GM19238 (cell line): ENCODE measurements at regions not wholly inside any gene's neighbourhood (a gene's known extent, or its start where the extent isn't known, plus 50 kb on each side); places are given as distances from the start of the nearest gene placed in this dataset.

Source experiments
- DNase-seq: peaks from one replicate; pipeline ENCODE4 v3.0.0; 2011; ENCODE audit warnings: low spot score; ENCODE audit not compliant: insufficient read length

GRCh38 chr13:76020421-76020955 lies 384.4 kb downstream of the LMO7 start:
- no peak for DNase-seq

GRCh38 chr13:76019421-76020044 lies 383.4 kb downstream of the LMO7 start:
- no peak for DNase-seq

GRCh38 chr13:76017861-76018556 lies 381.9 kb downstream of the LMO7 start:
- DNase-seq: no peak

- DNase-seq: no peak
These were observed 380.8 kb downstream of the LMO7 start for GRCh38 chr13:76016799-76017400.

GRCh38 chr13:76014406-76015318 lies 378.5 kb downstream of the LMO7 start:
- DNase-seq: no peak

- DNase-seq: no peak
These were observed 376.1 kb downstream of the LMO7 start for GRCh38 chr13:76012091-76012721.

- no peak for DNase-seq
These were observed 373.2 kb downstream of the LMO7 start for GRCh38 chr13:76009267-76009890.

- DNase-seq: no peak
These were observed 368.3 kb downstream of the LMO7 start for GRCh38 chr13:76004416-76004815.

- no peak for DNase-seq
These were observed 364.0 kb downstream of the LMO7 start for GRCh38 chr13:76000131-76000530.

- DNase-seq: no peak
These were observed 360.5 kb downstream of the LMO7 start for GRCh38 chr13:75996582-75996981.

GRCh38 chr13:75995966-75996365 lies 359.8 kb downstream of the LMO7 start:
- DNase-seq: no peak

GRCh38 chr13:75993823-75994222 lies 357.7 kb downstream of the LMO7 start:
- DNase-seq: no peak

- DNase-seq: no peak
These were observed 357.1 kb downstream of the LMO7 start for GRCh38 chr13:75993241-75993640.

GRCh38 chr13:75986818-75987217 lies 350.7 kb downstream of the LMO7 start:
- peak; percentile 2 for DNase-seq

GRCh38 chr13:75985132-75985531 lies 349.0 kb downstream of the LMO7 start:
- no peak for DNase-seq

GRCh38 chr13:75978818-75979217 lies 342.7 kb downstream of the LMO7 start:
- no peak for DNase-seq

GRCh38 chr13:75968103-75968838 lies 332.1 kb downstream of the LMO7 start:
- no peak for DNase-seq

GRCh38 chr13:75963302-75963701 lies 327.2 kb downstream of the LMO7 start:
- no peak for DNase-seq

GRCh38 chr13:75961911-75962310 lies 325.8 kb downstream of the LMO7 start:
- no peak for DNase-seq

GRCh38 chr13:75960538-75960994 lies 324.4 kb downstream of the LMO7 start:
- peak; percentile 1 for DNase-seq
